Activated naive CD8-positive, alpha-beta T cell treated with anti-CD3 and anti-CD28 coated beads, Interleukin-2, amount 50 U/mL, for 24 hours (primary cell): ENCODE measurements at regions not wholly inside any gene's neighbourhood (a gene's known extent, or its start where the extent isn't known, plus 50 kb on each side); places are given as distances from the start of the nearest gene placed in this dataset.

Source experiments
- ATAC-seq: fragments of 150-1000 bp; cut with Tn5 transposase; one replicate; pipeline ENCODE4 v1.10.0; 2021
- DNase-seq: peaks from one replicate; pipeline ENCODE4 v3.0.0; 2021
- H3K27ac Mint-ChIP-seq: one replicate; pipeline ENCODE4 v1.8.0; 2021; ENCODE audit warnings: mild to moderate bottlenecking, mixed read lengths
- H3K27me3 Mint-ChIP-seq: one replicate; pipeline ENCODE4 v1.8.0; 2021; ENCODE audit warnings: mixed read lengths
- H3K36me3 Mint-ChIP-seq: one replicate; pipeline ENCODE4 v1.8.0; 2021; ENCODE audit warnings: low read depth, mixed read lengths
- H3K4me1 Mint-ChIP-seq: one replicate; pipeline ENCODE4 v1.8.0; 2021; ENCODE audit warnings: mixed read lengths
- H3K4me3 Mint-ChIP-seq: one replicate; pipeline ENCODE4 v1.8.0; 2021; ENCODE audit warnings: mild to moderate bottlenecking, moderate library complexity, mixed read lengths
- H3K9me3 Mint-ChIP-seq: one replicate; pipeline ENCODE4 v1.8.0; 2021; ENCODE audit warnings: mixed read lengths

- Mint-ChIP-seq H3K4me1 (no peaks in the 10 kb centered on the region), H3K4me3 (no peak overlapping the region), H3K27me3 (peaks cover 8% of the 10 kb centered on the region), H3K27ac (no peak overlapping the region), H3K9me3 (no peaks in the 10 kb centered on the region), H3K36me3 (no peaks in the 10 kb centered on the region)
- ATAC-seq = no peak
- no peak for DNase-seq
Observed at GRCh38 chr5:6162175-6162574, 216.2 kb downstream of the MED10 start.

- peaks cover 8% of the 10 kb centered on the region for H3K27me3 Mint-ChIP-seq
- DNase-seq (no peak), ATAC-seq (no peak)
- H3K36me3 Mint-ChIP-seq = no peaks in the 10 kb centered on the region
- no peak overlapping the region for H3K4me3 Mint-ChIP-seq
- no peak overlapping the region for H3K27ac Mint-ChIP-seq
- no peaks in the 10 kb centered on the region for H3K4me1 Mint-ChIP-seq
- H3K9me3 Mint-ChIP-seq = no peaks in the 10 kb centered on the region
Observed at GRCh38 chr5:6161257-6161656, 217.1 kb downstream of the MED10 start.

GRCh38 chr5:6159832-6160430 lies 218.4 kb downstream of the MED10 start:
- no peaks in the 10 kb centered on the region for H3K36me3 Mint-ChIP-seq
- no peaks in the 10 kb centered on the region for H3K9me3 Mint-ChIP-seq
- no peak overlapping the region for H3K27ac Mint-ChIP-seq
- no peak overlapping the region for H3K4me3 Mint-ChIP-seq
- ATAC-seq = no peak
- peaks cover 5% of the 10 kb centered on the region for H3K27me3 Mint-ChIP-seq
- H3K4me1 Mint-ChIP-seq = no peaks in the 10 kb centered on the region
- DNase-seq = no peak

- no peak overlapping the region for H3K27ac Mint-ChIP-seq
- no peak for ATAC-seq
- no peaks in the 10 kb centered on the region for H3K9me3 Mint-ChIP-seq
- peaks cover 5% of the 10 kb centered on the region for H3K27me3 Mint-ChIP-seq
- no peaks in the 10 kb centered on the region for H3K4me1 Mint-ChIP-seq
- H3K36me3 Mint-ChIP-seq = no peaks in the 10 kb centered on the region
- DNase-seq = no peak
- H3K4me3 Mint-ChIP-seq = no peak overlapping the region
Observed at GRCh38 chr5:6158974-6159831, 219.1 kb downstream of the MED10 start.

GRCh38 chr5:6154216-6154615 lies 224.1 kb downstream of the MED10 start:
- no peak for ATAC-seq
- Mint-ChIP-seq H3K9me3 (no peaks in the 10 kb centered on the region), H3K4me3 (no peak overlapping the region), H3K27ac (no peak overlapping the region), H3K36me3 (no peaks in the 10 kb centered on the region), H3K27me3 (no peaks in the 10 kb centered on the region), H3K4me1 (no peaks in the 10 kb centered on the region)
- DNase-seq = no peak

GRCh38 chr5:6146271-6146670 lies 232.1 kb downstream of the MED10 start:
- no peak overlapping the region for H3K4me3 Mint-ChIP-seq
- no peaks in the 10 kb centered on the region for H3K4me1 Mint-ChIP-seq
- ATAC-seq (no peak), DNase-seq (no peak)
- no peaks in the 10 kb centered on the region for H3K9me3 Mint-ChIP-seq
- no peaks in the 10 kb centered on the region for H3K36me3 Mint-ChIP-seq
- H3K27me3 Mint-ChIP-seq = peaks cover 5% of the 10 kb centered on the region
- H3K27ac Mint-ChIP-seq = no peak overlapping the region

- Mint-ChIP-seq H3K4me3 (no peak overlapping the region), H3K36me3 (no peaks in the 10 kb centered on the region), H3K9me3 (no peaks in the 10 kb centered on the region), H3K4me1 (no peaks in the 10 kb centered on the region), H3K27me3 (peaks cover 5% of the 10 kb centered on the region), H3K27ac (no peak overlapping the region)
- DNase-seq (no peak), ATAC-seq (no peak)
Observed at GRCh38 chr5:6145616-6146237, 232.6 kb downstream of the MED10 start.

- no peaks in the 10 kb centered on the region for H3K9me3 Mint-ChIP-seq
- ATAC-seq (no peak), DNase-seq (no peak)
- H3K27ac Mint-ChIP-seq = no peak overlapping the region
- peaks cover 9% of the 10 kb centered on the region for H3K27me3 Mint-ChIP-seq
- H3K4me1 Mint-ChIP-seq = no peaks in the 10 kb centered on the region
- H3K4me3 Mint-ChIP-seq = no peak overlapping the region
- no peaks in the 10 kb centered on the region for H3K36me3 Mint-ChIP-seq
Observed at GRCh38 chr5:6143523-6143922, 234.8 kb downstream of the MED10 start.

GRCh38 chr5:6142353-6142752 lies 236.0 kb downstream of the MED10 start:
- no peak for ATAC-seq
- H3K9me3 Mint-ChIP-seq = no peaks in the 10 kb centered on the region

GRCh38 chr5:6140219-6140618 lies 238.1 kb downstream of the MED10 start:
- Mint-ChIP-seq H3K36me3 (no peaks in the 10 kb centered on the region), H3K4me3 (no peak overlapping the region), H3K9me3 (no peaks in the 10 kb centered on the region), H3K27me3 (peaks cover 7% of the 10 kb centered on the region), H3K27ac (no peak overlapping the region), H3K4me1 (no peaks in the 10 kb centered on the region)
- ATAC-seq (no peak), DNase-seq (no peak)

More at GRCh38 chr5:6142353-6142752, 236.0 kb downstream of the MED10 start:
- Mint-ChIP-seq H3K36me3 (no peaks in the 10 kb centered on the region), H3K4me3 (no peak overlapping the region), H3K4me1 (no peaks in the 10 kb centered on the region), H3K27me3 (peaks cover 7% of the 10 kb centered on the region), H3K27ac (no peak overlapping the region)
- DNase-seq = no peak

- DNase-seq (no peak), ATAC-seq (no peak)
- H3K4me1 Mint-ChIP-seq = no peaks in the 10 kb centered on the region
- H3K9me3 Mint-ChIP-seq = no peaks in the 10 kb centered on the region
- H3K36me3 Mint-ChIP-seq = no peaks in the 10 kb centered on the region
- no peak overlapping the region for H3K27ac Mint-ChIP-seq
- H3K4me3 Mint-ChIP-seq = no peak overlapping the region
- peaks cover 6% of the 10 kb centered on the region for H3K27me3 Mint-ChIP-seq
Observed at GRCh38 chr5:6135977-6136376, 242.4 kb downstream of the MED10 start.

GRCh38 chr5:6134281-6134680 lies 244.1 kb downstream of the MED10 start:
- Mint-ChIP-seq H3K9me3 (peaks cover 4% of the 10 kb centered on the region), H3K36me3 (no peaks in the 10 kb centered on the region), H3K27me3 (peaks cover 2% of the 10 kb centered on the region), H3K4me3 (no peak overlapping the region), H3K4me1 (no peaks in the 10 kb centered on the region), H3K27ac (no peak overlapping the region)
- ATAC-seq (no peak), DNase-seq (no peak)

- H3K4me1 Mint-ChIP-seq = no peaks in the 10 kb centered on the region
- no peak for DNase-seq
- no peaks in the 10 kb centered on the region for H3K27me3 Mint-ChIP-seq
- H3K36me3 Mint-ChIP-seq = no peaks in the 10 kb centered on the region
- no peak overlapping the region for H3K27ac Mint-ChIP-seq
- no peak for ATAC-seq
- H3K9me3 Mint-ChIP-seq = peaks cover 21% of the 10 kb centered on the region
- H3K4me3 Mint-ChIP-seq = no peak overlapping the region
Observed at GRCh38 chr5:6125781-6126180, 252.6 kb downstream of the MED10 start.

GRCh38 chr5:6118691-6119090 lies 259.7 kb downstream of the MED10 start:
- ATAC-seq (no peak), DNase-seq (no peak)
- Mint-ChIP-seq H3K4me3 (no peak overlapping the region), H3K9me3 (peaks cover 3% of the 10 kb centered on the region), H3K36me3 (no peaks in the 10 kb centered on the region), H3K27ac (no peak overlapping the region), H3K27me3 (no peaks in the 10 kb centered on the region), H3K4me1 (no peaks in the 10 kb centered on the region)

GRCh38 chr5:6117212-6117611 lies 261.1 kb downstream of the MED10 start:
- Mint-ChIP-seq H3K36me3 (no peaks in the 10 kb centered on the region), H3K4me3 (no peak overlapping the region), H3K4me1 (no peaks in the 10 kb centered on the region), H3K27ac (no peak overlapping the region), H3K9me3 (no peaks in the 10 kb centered on the region), H3K27me3 (no peaks in the 10 kb centered on the region)
- DNase-seq (no peak), ATAC-seq (no peak)
